GM23248 (cell line): ENCODE measurements at regions not wholly inside any gene's neighbourhood (a gene's known extent, or its start where the extent isn't known, plus 50 kb on each side); places are given as distances from the start of the nearest gene placed in this dataset.

Experiments used
- EZH2 ChIP-seq: fragments of 200-600 bp; sonication (generic); IDR thresholded peaks from 2 replicates; pipeline ENCODE4 v1.6.1; 2018; ENCODE audit warnings: antibody characterized with exemption, mild to moderate bottlenecking; ENCODE audit not compliant: insufficient read depth, poor library complexity, severe bottlenecking
- EZH2phosphoT487 ChIP-seq: fragments of 200-600 bp; sonication (generic); IDR thresholded peaks from 2 replicates; pipeline ENCODE4 v1.6.1; 2018; ENCODE audit warnings: antibody characterized with exemption, moderate library complexity, mild to moderate bottlenecking, low read depth; ENCODE audit not compliant: insufficient read depth

DNA sequence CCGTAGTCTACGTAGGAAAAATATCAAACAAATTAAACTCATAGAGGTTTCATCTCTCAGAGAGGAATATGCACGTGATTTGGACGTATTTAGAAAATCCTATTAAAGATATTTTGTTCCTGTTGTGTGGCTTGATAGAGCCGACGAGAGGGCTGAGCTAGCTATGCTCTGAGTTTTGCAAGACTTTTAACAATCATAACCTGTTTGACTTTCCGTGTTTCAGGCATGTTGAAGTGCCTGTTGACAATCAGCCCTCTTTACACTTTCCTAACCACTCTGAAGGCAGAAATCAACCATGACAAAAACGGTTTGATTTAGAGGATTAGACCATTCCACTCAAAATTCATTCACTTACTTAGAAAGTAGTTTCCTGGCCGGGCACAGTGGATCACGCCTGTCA is 297.3 kb downstream of the ASMT start:
- no peak for TF ChIP-seq EZH2
- TF ChIP-seq EZH2phosphoT487, result no peak
